IMR-90 (cell line): ENCODE measurements at regions not wholly inside any gene's neighbourhood (a gene's known extent, or its start where the extent isn't known, plus 50 kb on each side); places are given as distances from the start of the nearest gene placed in this dataset.

Experiments used
- ATAC-seq: fragments of 200-7000 bp; cut with Tn5 transposase; 2 replicates; pipeline ENCODE4 v1.9.1; 2020; ENCODE audit warnings: low read depth, mild to moderate bottlenecking, moderate library complexity
- BruUV-seq: library from RNA; stranded (reverse); fragments of 400-500 nt; replicated peaks from 2 replicates; lab custom pipeline; 2021; lab: Mats Ljungman, UMichigan
- CTCF ChIA-PET: fragments of 300-600 bp; formaldehyde crosslinking; extraction: SDS; loops from one replicate; lab custom pipeline; 2021; ENCODE audit warnings: antibody characterized with exemption; lab: Yijun Ruan, JAX
- POLR2A ChIA-PET: fragments of 300-600 bp; sonication (Branson Sonifier 250); formaldehyde crosslinking; loops from one replicate; lab custom pipeline; 2022; ENCODE audit warnings: antibody characterized with exemption; ENCODE audit not compliant: unreplicated experiment; lab: Charles Lee
- DNase-seq: peaks from one replicate; pipeline ENCODE4 v3.0.0; 2013
- H2AFZ ChIP-seq: replicated peaks from 2 replicates; pipeline ENCODE3; 2013; ENCODE audit warnings: low read length, mild to moderate bottlenecking; ENCODE audit not compliant: poor library complexity
- H2AK5ac ChIP-seq: 2 replicates; pipeline ENCODE4 v1.6.1; 2013; ENCODE audit warnings: low read depth, low read length, inconsistent platforms
- H2AK9ac ChIP-seq: replicated peaks from 2 replicates; pipeline ENCODE3; 2013; ENCODE audit warnings: mild to moderate bottlenecking, low read depth, low read length, moderate library complexity; ENCODE audit not compliant: poor library complexity
- H2BK120ac ChIP-seq: 2 replicates; pipeline ENCODE4 v1.6.1; 2013; ENCODE audit warnings: low read depth, low read length, inconsistent platforms
- H2BK15ac ChIP-seq: 3 replicates; pipeline ENCODE4 v1.6.1; 2013; ENCODE audit warnings: low read depth, low read length, inconsistent platforms
- H2BK20ac ChIP-seq: 2 replicates; pipeline ENCODE4 v1.6.1; 2013; ENCODE audit warnings: low read depth, mild to moderate bottlenecking, inconsistent platforms, low read length, moderate library complexity
- H2BK5ac ChIP-seq: 2 replicates; pipeline ENCODE4 v1.6.1; 2013; ENCODE audit warnings: mild to moderate bottlenecking, low read depth, low read length, inconsistent platforms; ENCODE audit not compliant: poor library complexity, severe bottlenecking
- H3K14ac ChIP-seq: replicated peaks from 2 replicates; pipeline ENCODE4 v1.6.1; 2013; ENCODE audit warnings: low read depth, low read length, inconsistent platforms
- H3K18ac ChIP-seq: 2 replicates; pipeline ENCODE4 v1.6.1; 2013; ENCODE audit warnings: low read depth, low read length, control low read depth
- H3K23ac ChIP-seq: 2 replicates; pipeline ENCODE4 v1.6.1; 2013; ENCODE audit warnings: low read depth, low read length, inconsistent platforms
- H3K27ac ChIP-seq: 2 replicates; pipeline ENCODE4 v1.5.1; 2013; ENCODE audit warnings: mild to moderate bottlenecking, control low read depth, low read length; ENCODE audit not compliant: insufficient read depth
- H3K27me3 ChIP-seq: 2 replicates; pipeline ENCODE4 v1.6.1; 2013; ENCODE audit warnings: low read length; ENCODE audit not compliant: control insufficient read depth, insufficient read depth
- H3K36me3 ChIP-seq: 2 replicates; pipeline ENCODE4 v1.6.1; 2013; ENCODE audit warnings: low read length, mixed read lengths; ENCODE audit not compliant: control insufficient read depth, insufficient read depth
- H3K4ac ChIP-seq: 2 replicates; pipeline ENCODE4 v1.6.1; 2013; ENCODE audit warnings: low read depth, low read length, inconsistent platforms
- H3K4me1 ChIP-seq: 2 replicates; pipeline ENCODE4 v1.6.1; 2013; ENCODE audit warnings: low read length, mixed read lengths; ENCODE audit not compliant: control insufficient read depth, insufficient read depth
- H3K4me2 ChIP-seq: 2 replicates; pipeline ENCODE4 v1.6.1; 2013; ENCODE audit warnings: low read depth, mild to moderate bottlenecking, control low read depth, low read length, moderate library complexity
- H3K4me3 ChIP-seq: 2 replicates; pipeline ENCODE4 v1.5.1; 2013; ENCODE audit warnings: low read depth, mild to moderate bottlenecking, control low read depth, low read length, moderate library complexity; ENCODE audit not compliant: insufficient read depth
- H3K56ac ChIP-seq: 2 replicates; pipeline ENCODE4 v1.6.1; 2013; ENCODE audit warnings: low read length, inconsistent platforms; ENCODE audit not compliant: insufficient read depth; ENCODE audit errors: extremely low read depth
- H3K79me1 ChIP-seq, 2 experiments: 2 replicates each; pipeline ENCODE4 v1.6.1; 2013; ENCODE audit warnings: low read length in 2 of 2, inconsistent platforms in 1 of 2, low read depth in 1 of 2
- H3K9ac ChIP-seq: 2 replicates; pipeline ENCODE4 v1.6.1; 2013; ENCODE audit warnings: low read depth, low read length, control low read depth
- H3K9me1 ChIP-seq: 2 replicates; pipeline ENCODE4 v1.6.1; 2013; ENCODE audit warnings: low read length, inconsistent platforms; ENCODE audit not compliant: insufficient read depth
- H3K9me3 ChIP-seq: 2 replicates; pipeline ENCODE4 v1.6.1; 2013; ENCODE audit warnings: low read length; ENCODE audit not compliant: control insufficient read depth, insufficient read depth
- H4K20me1 ChIP-seq: 2 replicates; pipeline ENCODE4 v1.6.1; 2013; ENCODE audit warnings: low read length, inconsistent platforms; ENCODE audit not compliant: insufficient read depth
- H4K5ac ChIP-seq: 2 replicates; pipeline ENCODE4 v1.6.1; 2013; ENCODE audit warnings: mild to moderate bottlenecking, low read depth, low read length, control low read depth
- H4K8ac ChIP-seq, 2 experiments: 2 replicates each; pipeline ENCODE4 v1.6.1; 2013; ENCODE audit warnings: low read depth in 2 of 2, low read length in 2 of 2, control low read depth in 1 of 2, inconsistent platforms in 1 of 2
- H4K91ac ChIP-seq: 2 replicates; pipeline ENCODE4 v1.6.1; 2013; ENCODE audit warnings: low read depth, low read length, inconsistent platforms; ENCODE audit not compliant: insufficient read depth
- BHLHE40 ChIP-seq: fragments of 150-350 bp; IDR thresholded peaks from 2 replicates; pipeline ENCODE4 v1.6.1; 2016; ENCODE audit warnings: mild to moderate bottlenecking, low read depth, low read length
- CEBPB ChIP-seq: IDR thresholded peaks from 2 replicates; pipeline ENCODE4 v1.6.1; 2012; ENCODE audit warnings: low read depth, low read length, improper control_type of control experiment
- CHD1 ChIP-seq: IDR thresholded peaks from 2 replicates; pipeline ENCODE4 v1.6.1; 2012; ENCODE audit warnings: low read depth, low read length, improper control_type of control experiment
- FOS ChIP-seq: fragments of 150-350 bp; IDR thresholded peaks from 2 replicates; pipeline ENCODE4 v1.6.1; 2016; ENCODE audit warnings: low read depth, low read length
- MAFK ChIP-seq: IDR thresholded peaks from 2 replicates; pipeline ENCODE4 v1.6.1; 2012; ENCODE audit warnings: low read depth, low read length, improper control_type of control experiment
- MAZ ChIP-seq: IDR thresholded peaks from 2 replicates; pipeline ENCODE4 v1.6.1; 2012; ENCODE audit warnings: low read depth, mild to moderate bottlenecking, low read length, improper control_type of control experiment, moderate library complexity, borderline replicate concordance
- MXI1 ChIP-seq: IDR thresholded peaks from 2 replicates; pipeline ENCODE4 v1.6.1; 2012; ENCODE audit warnings: low read depth, mild to moderate bottlenecking, low read length, moderate library complexity, borderline replicate concordance
- NFE2L2 ChIP-seq: fragments of 150-350 bp; IDR thresholded peaks from 2 replicates; pipeline ENCODE4 v1.6.1; 2016; ENCODE audit warnings: low read depth, mild to moderate bottlenecking, low read length
- POLR2A ChIP-seq: IDR thresholded peaks from 2 replicates; pipeline ENCODE4 v1.6.1; 2012; ENCODE audit warnings: mild to moderate bottlenecking, low read depth, low read length
- RAD21 ChIP-seq: IDR thresholded peaks from 2 replicates; pipeline ENCODE4 v1.6.1; 2012; ENCODE audit warnings: low read length, improper control_type of control experiment
- RCOR1 ChIP-seq: IDR thresholded peaks from 2 replicates; pipeline ENCODE4 v1.6.1; 2012; ENCODE audit warnings: mild to moderate bottlenecking, low read length, improper control_type of control experiment; ENCODE audit not compliant: insufficient replicate concordance
- RFX5 ChIP-seq: IDR thresholded peaks from 2 replicates; pipeline ENCODE4 v1.8.0; 2012; ENCODE audit warnings: low read depth, mild to moderate bottlenecking, low read length, moderate library complexity
- SMC3 ChIP-seq: fragments of 150-350 bp; IDR thresholded peaks from 2 replicates; pipeline ENCODE4 v1.6.1; 2016; ENCODE audit warnings: low read depth, mild to moderate bottlenecking, antibody characterized with exemption, low read length, moderate library complexity
- WGBS, 2 experiments: methylation state at CpG; one replicate each; pipeline versions ENCODE4 v1.1.5 to v1.1.7; 2013; ENCODE audit warnings: missing lambda C conversion rate in 2 of 2; ENCODE audit not compliant: insufficient read length in 1 of 2; ENCODE audit errors: extremely low coverage in 2 of 2; 5-methylcytosine and 5-hydroxymethylcytosine counted together
- dilution Hi-C: fragments of 300-500 bp; cut with HindIII; formaldehyde crosslinking; loops from one replicate; pipeline ENCODE4 v1.14.3; 2018; ENCODE audit warnings: low sequenced_read_pairs; ENCODE audit not compliant: unreplicated experiment
- in situ Hi-C: fragments of 300-500 bp; cut with MboI; formaldehyde crosslinking; loops from 3 replicates; pipeline ENCODE4 v1.14.3; 2019; ENCODE audit warnings: low sequenced_read_pairs, inconsistent platforms, mixed read lengths
- intact Hi-C: fragments of 100-400 bp; cut with micrococcal nuclease; formaldehyde crosslinking; loops from 2 replicates; pipeline ENCODE4 v1.10.0; 2022
- TF ChIP-seq, protein P1 (sequence below): conservative IDR thresholded peaks from 2 replicates; pipeline ENCODE4 v1.5.1; 2012; ENCODE audit warnings: mild to moderate bottlenecking, low read depth, low read length, improper control_type of control experiment
- TF ChIP-seq, protein P2 (sequence below): fragments of 150-350 bp; IDR thresholded peaks from 2 replicates; pipeline ENCODE4 v1.6.1; 2017; ENCODE audit warnings: mild to moderate bottlenecking, antibody characterized with exemption, low read length, low read depth
- TF ChIP-seq, protein P3 (sequence below): fragments of 150-350 bp; IDR thresholded peaks from 2 replicates; pipeline ENCODE4 v1.6.1; 2016; ENCODE audit warnings: low read depth, mild to moderate bottlenecking, low read length, moderate library complexity, borderline replicate concordance

DNA sequence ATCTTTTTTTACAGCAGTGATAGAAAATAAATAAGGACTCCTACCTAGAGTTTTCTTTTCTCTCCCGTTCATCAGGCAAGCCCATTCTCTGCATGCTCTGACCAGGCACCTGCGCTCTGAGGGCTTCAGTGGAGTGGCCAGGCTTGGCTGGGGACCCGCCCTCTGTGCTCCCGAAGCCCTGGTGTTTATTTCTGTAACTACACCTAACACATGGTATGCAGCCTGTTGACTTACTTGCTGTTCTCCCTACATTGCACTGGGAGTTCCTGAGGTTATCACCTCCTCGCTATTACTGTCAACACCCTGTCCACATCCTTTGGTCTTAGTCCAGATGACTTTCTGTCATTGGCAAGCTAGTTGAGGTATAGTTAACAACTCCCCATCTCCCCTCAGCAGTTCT, 317.7 kb downstream of the LPIN1 start:
- Histone ChIP-seq H3K4ac (no peak overlapping the region), H2AK9ac (no peak overlapping the region), H2BK20ac (no peak overlapping the region), H3K18ac (no peak overlapping the region), H2AFZ (no peak overlapping the region), H3K27ac (no peak overlapping the region), H3K56ac (no peak overlapping the region), H2BK120ac (no peak overlapping the region), H3K14ac (no peak overlapping the region), H3K36me3 (no peaks in the 10 kb centered on the region), H2AK5ac (no peak overlapping the region), H3K4me3 (no peak overlapping the region), H3K9me3 (no peaks in the 10 kb centered on the region), H4K20me1 (no peaks in the 10 kb centered on the region), H3K9me1 (peaks cover 4% of the 10 kb centered on the region), H2BK15ac (no peak overlapping the region), H3K4me1 (peaks cover 13% of the 10 kb centered on the region), H4K8ac (no peak overlapping the region), H3K23ac (no peak overlapping the region), H3K4me2 (no peak overlapping the region), H4K91ac (no peak overlapping the region), H3K27me3 (no peaks in the 10 kb centered on the region), H4K5ac (no peak overlapping the region), H2BK5ac (no peak overlapping the region), H3K79me1 (no peaks in the 10 kb centered on the region), H3K9ac (no peak overlapping the region)
- ATAC-seq, result no peak
- no TSS peak for BruUV-seq
- TF ChIP-seq, protein P1, sequence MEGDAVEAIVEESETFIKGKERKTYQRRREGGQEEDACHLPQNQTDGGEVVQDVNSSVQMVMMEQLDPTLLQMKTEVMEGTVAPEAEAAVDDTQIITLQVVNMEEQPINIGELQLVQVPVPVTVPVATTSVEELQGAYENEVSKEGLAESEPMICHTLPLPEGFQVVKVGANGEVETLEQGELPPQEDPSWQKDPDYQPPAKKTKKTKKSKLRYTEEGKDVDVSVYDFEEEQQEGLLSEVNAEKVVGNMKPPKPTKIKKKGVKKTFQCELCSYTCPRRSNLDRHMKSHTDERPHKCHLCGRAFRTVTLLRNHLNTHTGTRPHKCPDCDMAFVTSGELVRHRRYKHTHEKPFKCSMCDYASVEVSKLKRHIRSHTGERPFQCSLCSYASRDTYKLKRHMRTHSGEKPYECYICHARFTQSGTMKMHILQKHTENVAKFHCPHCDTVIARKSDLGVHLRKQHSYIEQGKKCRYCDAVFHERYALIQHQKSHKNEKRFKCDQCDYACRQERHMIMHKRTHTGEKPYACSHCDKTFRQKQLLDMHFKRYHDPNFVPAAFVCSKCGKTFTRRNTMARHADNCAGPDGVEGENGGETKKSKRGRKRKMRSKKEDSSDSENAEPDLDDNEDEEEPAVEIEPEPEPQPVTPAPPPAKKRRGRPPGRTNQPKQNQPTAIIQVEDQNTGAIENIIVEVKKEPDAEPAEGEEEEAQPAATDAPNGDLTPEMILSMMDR, result no peak
- TF ChIP-seq, protein P2, sequence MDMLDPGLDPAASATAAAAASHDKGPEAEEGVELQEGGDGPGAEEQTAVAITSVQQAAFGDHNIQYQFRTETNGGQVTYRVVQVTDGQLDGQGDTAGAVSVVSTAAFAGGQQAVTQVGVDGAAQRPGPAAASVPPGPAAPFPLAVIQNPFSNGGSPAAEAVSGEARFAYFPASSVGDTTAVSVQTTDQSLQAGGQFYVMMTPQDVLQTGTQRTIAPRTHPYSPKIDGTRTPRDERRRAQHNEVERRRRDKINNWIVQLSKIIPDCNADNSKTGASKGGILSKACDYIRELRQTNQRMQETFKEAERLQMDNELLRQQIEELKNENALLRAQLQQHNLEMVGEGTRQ, result no peak
- TF ChIP-seq MXI1 (no peak), POLR2A (no peak), CEBPB (no peak), MAZ (no peak), SMC3 (no peak), RCOR1 (no peak), FOS (no peak), CHD1 (no peak), BHLHE40 (no peak), RFX5 (no peak), RAD21 (no peak), NFE2L2 (no peak), MAFK (no peak)
- TF ChIP-seq, protein P3, sequence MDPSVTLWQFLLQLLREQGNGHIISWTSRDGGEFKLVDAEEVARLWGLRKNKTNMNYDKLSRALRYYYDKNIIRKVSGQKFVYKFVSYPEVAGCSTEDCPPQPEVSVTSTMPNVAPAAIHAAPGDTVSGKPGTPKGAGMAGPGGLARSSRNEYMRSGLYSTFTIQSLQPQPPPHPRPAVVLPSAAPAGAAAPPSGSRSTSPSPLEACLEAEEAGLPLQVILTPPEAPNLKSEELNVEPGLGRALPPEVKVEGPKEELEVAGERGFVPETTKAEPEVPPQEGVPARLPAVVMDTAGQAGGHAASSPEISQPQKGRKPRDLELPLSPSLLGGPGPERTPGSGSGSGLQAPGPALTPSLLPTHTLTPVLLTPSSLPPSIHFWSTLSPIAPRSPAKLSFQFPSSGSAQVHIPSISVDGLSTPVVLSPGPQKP, result no peak
- intact Hi-C loops, result no loop called here
- WGBS, 2 experiments, result no CpG with 5 or more reads among the region's 5 CpGs
- dilution Hi-C loops, result no loop called here
- ChIA-PET POLR2A (no interaction called here), CTCF (no interaction called here)
- in situ Hi-C loops, result no loop called here
- no peak for DNase-seq
